HCT116 (cell line): ENCODE measurements at regions not wholly inside any gene's neighbourhood (a gene's known extent, or its start where the extent isn't known, plus 50 kb on each side); places are given as distances from the start of the nearest gene placed in this dataset.

Experiments
- ATF3 ChIP-seq: IDR thresholded peaks from 2 replicates; pipeline ENCODE4 v1.6.1; 2012
- CTCF ChIP-seq, 3 experiments: fragments of 200-600 bp in 1 of 3; sonication (generic) in 1 of 3; IDR thresholded peaks in 2 of 3; conservative IDR thresholded peaks in 1 of 3; 2 replicates each; pipeline ENCODE4 v1.5.1; 2012 to 2017; ENCODE audit warnings: low read depth in 2 of 3, low read length in 2 of 3, antibody characterized with exemption in 1 of 3, borderline replicate concordance in 1 of 3, control low read depth in 1 of 3, mild to moderate bottlenecking in 1 of 3, mixed read lengths in 1 of 3, mixed run types in 1 of 3, moderate library complexity in 1 of 3; ENCODE audit not compliant: insufficient read depth in 1 of 3
- EGR1 ChIP-seq: IDR thresholded peaks from 2 replicates; pipeline ENCODE4 v1.6.1; 2012; ENCODE audit warnings: low read depth
- EZH2 ChIP-seq: fragments of 200-600 bp; sonication (generic); IDR thresholded peaks from 2 replicates; pipeline ENCODE4 v1.6.1; 2017; ENCODE audit warnings: antibody characterized with exemption, mixed run types
- EZH2phosphoT487 ChIP-seq: fragments of 200-600 bp; IDR thresholded peaks from 2 replicates; pipeline ENCODE4 v1.6.1; 2018; ENCODE audit warnings: antibody characterized with exemption, borderline replicate concordance
- FOSL1 ChIP-seq: IDR thresholded peaks from 2 replicates; pipeline ENCODE4 v1.6.1; 2012; ENCODE audit warnings: low read depth
- POLR2AphosphoS5 ChIP-seq: IDR thresholded peaks from 2 replicates; pipeline ENCODE4 v1.6.1; 2011; ENCODE audit warnings: mild to moderate bottlenecking, low read depth, low read length, moderate library complexity
- REST ChIP-seq: IDR thresholded peaks from 2 replicates; pipeline ENCODE4 v1.6.1; 2012; ENCODE audit warnings: low read depth
- SIN3A ChIP-seq: IDR thresholded peaks from 2 replicates; pipeline ENCODE4 v1.6.1; 2012; ENCODE audit warnings: low read depth
- SP1 ChIP-seq: IDR thresholded peaks from 2 replicates; pipeline ENCODE4 v1.6.1; 2012; ENCODE audit warnings: low read depth
- SRF ChIP-seq: IDR thresholded peaks from 2 replicates; pipeline ENCODE4 v1.6.1; 2012; ENCODE audit warnings: low read depth
- ZNF274 ChIP-seq: fragments of 200-500 bp; sonication (Bioruptor generic); IDR thresholded peaks from 2 replicates; pipeline ENCODE4 v1.6.1; 2014; ENCODE audit warnings: mild to moderate bottlenecking, low read depth, low read length, inconsistent platforms

- no peak for TF ChIP-seq CTCF (IDR thresholded peaks at IDR 0.05 in 2 of 3, conservative IDR thresholded peaks at IDR 0.05 in 1 of 3; ENCODE audit: borderline replicate concordance in 1 of 3, insufficient read depth in 1 of 3, low read depth in 2 of 3, low read length in 2 of 3)
- TF ChIP-seq REST, result no peak
- TF ChIP-seq EZH2phosphoT487, result no peak
- no peak for TF ChIP-seq EZH2
- no peak for TF ChIP-seq SIN3A
- TF ChIP-seq SP1, result no peak
- no peak for TF ChIP-seq ATF3
- no peak for TF ChIP-seq POLR2AphosphoS5
- TF ChIP-seq SRF, result no peak
- no peak for TF ChIP-seq FOSL1
- TF ChIP-seq ZNF274, result no peak
- TF ChIP-seq EGR1, result no peak
Observed at GRCh38 chr5:7190712-7191250, 205.2 kb upstream of the ADCY2 start.
